NCI-H1694 (cell line): ENCODE measurements at regions not wholly inside any gene's neighbourhood (a gene's known extent, or its start where the extent isn't known, plus 50 kb on each side); places are given as distances from the start of the nearest gene placed in this dataset.

ENCODE experiments used
- DNase-seq: peaks from one replicate; lab custom pipeline; 2025; lab: John Stamatoyannopoulos, UW

- no peak for DNase-seq
Observed at GRCh38 chr1:219669556-219669955, 56.7 kb upstream of the ZC3H11B start.

GRCh38 chr1:219669042-219669441 lies 56.1 kb upstream of the ZC3H11B start:
- no peak for DNase-seq

GRCh38 chr1:219668446-219668845 lies 55.5 kb upstream of the ZC3H11B start:
- DNase-seq: no peak

- DNase-seq: no peak
Observed at GRCh38 chr1:219666242-219666641, 53.3 kb upstream of the ZC3H11B start.

GRCh38 chr1:219665089-219665488 lies 52.2 kb upstream of the ZC3H11B start:
- DNase-seq: no peak

- no peak for DNase-seq
Observed at GRCh38 chr1:219664310-219665029, 51.6 kb upstream of the ZC3H11B start.
